ENCODE measurements at regions not wholly inside any gene's neighbourhood (a gene's known extent, or its start where the extent isn't known, plus 50 kb on each side); places are given as distances from the start of the nearest gene placed in this dataset.

GRCh38 chr5:86465052-86465838 lies 152.5 kb upstream of the COX7C start:
- TF ChIP-seq CTCF (IDR thresholded peaks at IDR 0.05) (no peak), POLR2A (IDR thresholded peaks at IDR 0.05) (no peak), EP300 (IDR thresholded peaks at IDR 0.05; ENCODE audit: low read depth) (no peak)

Data from transverse colon (tissue), 3 donors.